ENCODE measurements at regions not wholly inside any gene's neighbourhood (a gene's known extent, or its start where the extent isn't known, plus 50 kb on each side); places are given as distances from the start of the nearest gene placed in this dataset.

- Histone ChIP-seq H3K9me3 (peaks cover 7 to 35% (median 29%) of the 10 kb centered on the region in 8 donors), H3K27me3 (replicated peaks in 1 of 7) (peaks cover 0 to 6% (median 0%) of the 10 kb centered on the region in 7 donors), H3K4me3 (no peak overlapping the region), H3K36me3 (no peaks in the 10 kb centered on the region), H3K4me1 (no peaks in the 10 kb centered on the region), H3K27ac (no peak overlapping the region)
- intact Hi-C loops (cut with DNase I; ENCODE audit: low total_unique reads), result no loop called here
- DNase-seq, result no peak
- TF ChIP-seq POLR2AphosphoS5 (IDR thresholded peaks at IDR 0.05) (no peak), CTCF (IDR thresholded peaks at IDR 0.05 in 8 of 11, conservative IDR thresholded peaks at IDR 0.05 in 3 of 11) (no peak), POLR2A (IDR thresholded peaks at IDR 0.05) (no peak)
- WGBS, 5 donors, result 84 to 93% (median 91%) methylated on average over 5 of the region's 5 CpGs
Measured at GRCh38 chr14:76678244-76678800, 82.9 kb upstream of the VASH1 start.

DNA sequence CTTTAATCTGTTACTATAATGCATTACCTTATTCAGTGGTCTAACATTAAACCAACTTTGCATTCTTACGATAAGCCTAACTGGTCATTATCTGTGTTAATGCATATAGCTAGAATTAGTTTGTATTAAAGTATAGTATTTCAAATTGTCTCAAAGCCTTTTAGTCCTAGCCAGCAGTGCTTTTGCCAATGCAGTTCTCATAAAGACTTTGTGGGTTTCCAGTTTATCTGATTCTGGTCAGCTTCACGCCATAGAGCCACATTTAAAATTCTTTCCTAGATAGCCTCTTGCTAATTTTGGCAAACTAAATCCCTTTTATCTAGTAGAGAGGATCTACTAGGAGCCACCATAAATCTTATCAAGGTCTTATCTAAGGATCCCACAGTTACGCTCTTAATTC lies 78.9 kb upstream of the VASH1 start:
- WGBS, 5 donors, result 87 to 91% (median 90%) methylated on average over 3 of the region's 3 CpGs
- Histone ChIP-seq H3K9me3 (peaks cover 7 to 53% (median 42%) of the 10 kb centered on the region in 8 donors), H3K4me3 (no peak overlapping the region), H3K36me3 (no peaks in the 10 kb centered on the region), H3K27me3 (replicated peaks in 1 of 7) (no peaks in the 10 kb centered on the region), H3K4me1 (no peaks in the 10 kb centered on the region), H3K27ac (no peak overlapping the region)
- intact Hi-C loops (cut with DNase I; ENCODE audit: low total_unique reads), result no loop called here
- DNase-seq, result no peak
- TF ChIP-seq POLR2A (IDR thresholded peaks at IDR 0.05), result no peak
- no peak for TF ChIP-seq POLR2AphosphoS5 (IDR thresholded peaks at IDR 0.05)
- no peak for TF ChIP-seq CTCF (IDR thresholded peaks at IDR 0.05 in 8 of 11, conservative IDR thresholded peaks at IDR 0.05 in 3 of 11)

DNA sequence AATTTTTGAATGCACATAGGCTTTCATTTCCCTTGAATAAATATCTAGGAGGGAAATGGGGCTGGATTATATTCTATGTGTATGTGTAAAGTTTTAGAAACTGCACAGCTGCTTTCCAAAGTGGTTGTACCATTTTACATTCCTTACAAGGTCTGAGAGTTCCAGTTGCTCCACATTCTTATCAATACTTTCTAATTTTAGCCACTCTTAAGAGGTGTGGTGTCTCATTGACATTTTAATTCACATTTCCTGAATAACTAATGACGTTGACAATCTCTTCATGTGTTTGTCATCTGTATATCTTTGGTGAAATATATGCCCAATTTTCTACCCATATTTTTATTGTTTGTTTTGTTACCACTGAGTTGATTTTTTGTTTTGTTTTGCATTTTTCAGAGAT lies 74.6 kb upstream of the VASH1 start:
- intact Hi-C loops (cut with DNase I; ENCODE audit: low total_unique reads), result no loop called here
- TF ChIP-seq CTCF (IDR thresholded peaks at IDR 0.05 in 8 of 11, conservative IDR thresholded peaks at IDR 0.05 in 3 of 11) (no peak), POLR2A (IDR thresholded peaks at IDR 0.05) (no peak), POLR2AphosphoS5 (IDR thresholded peaks at IDR 0.05) (no peak)
- whole genome bisulfite sequencing, 5 donors, result 63 to 78% (median 74%) methylated on average over 1 of the region's 1 CpG
- DNase-seq, result no peak
- Histone ChIP-seq H3K4me1 (no peaks in the 10 kb centered on the region), H3K9me3 (peaks cover 7 to 56% (median 46%) of the 10 kb centered on the region in 8 donors), H3K4me3 (no peak overlapping the region), H3K27ac (no peak overlapping the region), H3K27me3 (replicated peaks in 1 of 7) (no peaks in the 10 kb centered on the region), H3K36me3 (no peaks in the 10 kb centered on the region)

DNA sequence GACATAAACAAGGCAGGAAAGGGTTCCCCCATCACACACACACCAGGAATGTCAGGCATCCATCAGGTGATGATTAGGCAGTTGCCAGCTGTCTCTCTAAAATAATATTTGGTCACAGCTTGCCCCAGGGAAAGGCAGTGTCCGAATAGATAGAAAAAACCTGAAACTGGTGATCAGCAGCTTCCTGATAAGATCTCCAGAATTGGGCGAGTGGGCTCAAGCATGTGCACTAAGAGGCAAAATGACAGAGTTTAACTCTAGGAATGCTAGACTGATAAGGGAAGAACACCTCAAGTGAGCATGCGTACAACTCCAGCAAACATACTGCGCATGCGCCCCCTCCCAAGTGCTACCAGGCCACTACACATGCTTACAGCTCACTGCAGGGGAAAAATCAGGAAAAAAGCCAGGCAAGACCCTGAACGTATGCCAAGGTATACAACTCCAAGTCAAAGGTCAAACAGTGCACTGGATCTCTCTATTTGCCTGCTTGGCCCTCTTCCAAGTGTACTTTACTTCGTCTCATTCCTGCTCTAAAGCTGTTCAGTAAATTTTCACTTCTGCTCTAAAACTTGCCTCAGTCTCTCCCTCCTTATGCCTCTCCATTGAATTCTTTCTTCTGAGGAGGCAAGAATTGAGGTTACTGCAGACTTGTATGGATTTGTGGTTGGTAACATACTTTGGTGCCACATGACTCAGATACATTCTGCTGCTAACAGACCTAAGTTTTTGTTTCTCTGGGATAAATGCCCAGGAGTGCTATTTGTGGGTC lies 73.5 kb upstream of the VASH1 start:
- Histone ChIP-seq H3K27me3 (replicated peaks in 1 of 7) (no peaks in the 10 kb centered on the region), H3K36me3 (no peaks in the 10 kb centered on the region), H3K27ac (no peak overlapping the region), H3K4me1 (no peaks in the 10 kb centered on the region), H3K9me3 (peaks cover under 1 to 44% (median 34%) of the 10 kb centered on the region in 8 donors), H3K4me3 (no peak overlapping the region)
- DNase-seq, result no peak
- intact Hi-C loops (cut with DNase I; ENCODE audit: low total_unique reads), result no loop called here
- 79 to 91% (median 84%) methylated on average over 7 of the region's 7 CpGs for WGBS, 5 donors
- TF ChIP-seq POLR2A (IDR thresholded peaks at IDR 0.05), result no peak
- no peak for TF ChIP-seq POLR2AphosphoS5 (IDR thresholded peaks at IDR 0.05)
- no peak for TF ChIP-seq CTCF (IDR thresholded peaks at IDR 0.05 in 8 of 11, conservative IDR thresholded peaks at IDR 0.05 in 3 of 11)
